ENCODE measurements at regions not wholly inside any gene's neighbourhood (a gene's known extent, or its start where the extent isn't known, plus 50 kb on each side); places are given as distances from the start of the nearest gene placed in this dataset.

GRCh38 chr1:50270926-50271325 is 152.3 kb downstream of the DMRTA2 start:
- Histone ChIP-seq H3K4me3 (ENCODE audit: low read depth, low read length) (no peak overlapping the region), H3K27me3 (ENCODE audit: control insufficient read depth, insufficient read depth, low read length) (no peaks in the 10 kb centered on the region), H3K36me3 (ENCODE audit: control insufficient read depth, insufficient read depth, low read length) (no peaks in the 10 kb centered on the region)
- FAIRE-seq = no peak
- DNase-seq (ENCODE audit: low read depth) = no peak
- TF ChIP-seq CTCF (IDR thresholded peaks at IDR 0.05; ENCODE audit: insufficient read depth, low read length, severe bottlenecking) = no peak

- no peak for FAIRE-seq
- H3K4me3 ChIP-seq (ENCODE audit: low read depth, low read length) = no peak overlapping the region
- no peaks in the 10 kb centered on the region for H3K36me3 ChIP-seq (ENCODE audit: control insufficient read depth, insufficient read depth, low read length)
- DNase-seq (ENCODE audit: low read depth) = peak; percentile 17
- no peak for TF ChIP-seq CTCF (IDR thresholded peaks at IDR 0.05; ENCODE audit: insufficient read depth, low read length, severe bottlenecking)
- no peaks in the 10 kb centered on the region for H3K27me3 ChIP-seq (ENCODE audit: control insufficient read depth, insufficient read depth, low read length)
Measured at GRCh38 chr1:50268049-50268448, 155.2 kb downstream of the DMRTA2 start.

GRCh38 chr1:50266509-50266908 is 156.7 kb downstream of the DMRTA2 start:
- Histone ChIP-seq H3K36me3 (ENCODE audit: control insufficient read depth, insufficient read depth, low read length) (no peaks in the 10 kb centered on the region), H3K27me3 (ENCODE audit: control insufficient read depth, insufficient read depth, low read length) (no peaks in the 10 kb centered on the region), H3K4me3 (ENCODE audit: low read depth, low read length) (no peak overlapping the region)
- no peak for FAIRE-seq
- DNase-seq (ENCODE audit: low read depth) = no peak
- TF ChIP-seq CTCF (IDR thresholded peaks at IDR 0.05; ENCODE audit: insufficient read depth, low read length, severe bottlenecking) = no peak

- FAIRE-seq = no peak
- no peaks in the 10 kb centered on the region for H3K36me3 ChIP-seq (ENCODE audit: control insufficient read depth, insufficient read depth, low read length)
- TF ChIP-seq CTCF (IDR thresholded peaks at IDR 0.05; ENCODE audit: insufficient read depth, low read length, severe bottlenecking) = no peak
Measured at GRCh38 chr1:50265790-50266314, 157.1 kb downstream of the ELAVL4 start.

GRCh38 chr1:50264590-50264989 is 155.9 kb downstream of the ELAVL4 start:
- no peaks in the 10 kb centered on the region for H3K27me3 ChIP-seq (ENCODE audit: control insufficient read depth, insufficient read depth, low read length)
- no peak for DNase-seq (ENCODE audit: low read depth)
- no peak for TF ChIP-seq CTCF (IDR thresholded peaks at IDR 0.05; ENCODE audit: insufficient read depth, low read length, severe bottlenecking)
- no peaks in the 10 kb centered on the region for H3K36me3 ChIP-seq (ENCODE audit: control insufficient read depth, insufficient read depth, low read length)
- H3K4me3 ChIP-seq (ENCODE audit: low read depth, low read length) = no peak overlapping the region
- FAIRE-seq = no peak

More at GRCh38 chr1:50265790-50266314, 157.1 kb downstream of the ELAVL4 start:
- no peak overlapping the region for H3K4me3 ChIP-seq (ENCODE audit: low read depth, low read length)
- H3K27me3 ChIP-seq (ENCODE audit: control insufficient read depth, insufficient read depth, low read length) = no peaks in the 10 kb centered on the region
- DNase-seq (ENCODE audit: low read depth) = peak; percentile 14

- no peaks in the 10 kb centered on the region for H3K36me3 ChIP-seq (ENCODE audit: control insufficient read depth, insufficient read depth, low read length)
- TF ChIP-seq CTCF (IDR thresholded peaks at IDR 0.05; ENCODE audit: insufficient read depth, low read length, severe bottlenecking) = no peak
Measured at GRCh38 chr1:50262436-50262835, 153.7 kb downstream of the ELAVL4 start.

More at GRCh38 chr1:50262436-50262835, 153.7 kb downstream of the ELAVL4 start:
- DNase-seq (ENCODE audit: low read depth) (no peak), FAIRE-seq (no peak)
- Histone ChIP-seq H3K4me3 (ENCODE audit: low read depth, low read length) (no peak overlapping the region), H3K27me3 (ENCODE audit: control insufficient read depth, insufficient read depth, low read length) (no peaks in the 10 kb centered on the region)
